ENCODE measurements at regions not wholly inside any gene's neighbourhood (a gene's known extent, or its start where the extent isn't known, plus 50 kb on each side); places are given as distances from the start of the nearest gene placed in this dataset.

GRCh38 chr4:23972187-23972586 is 82.3 kb upstream of the PPARGC1A start:
- intact Hi-C loops (cut with micrococcal nuclease), result no loop called here
- ATAC-seq (no peak), DNase-seq (no peak)
- Mint-ChIP-seq H3K4me3 (no peak overlapping the region), H3K27ac (no peak overlapping the region), H3K27me3 (no peaks in the 10 kb centered on the region), H3K36me3 (ENCODE audit: low read depth) (no peaks in the 10 kb centered on the region), H3K9me3 (peaks cover 1% of the 10 kb centered on the region), H3K4me1 (ENCODE audit: low read depth) (no peaks in the 10 kb centered on the region)
- TF ChIP-seq, protein P1, sequence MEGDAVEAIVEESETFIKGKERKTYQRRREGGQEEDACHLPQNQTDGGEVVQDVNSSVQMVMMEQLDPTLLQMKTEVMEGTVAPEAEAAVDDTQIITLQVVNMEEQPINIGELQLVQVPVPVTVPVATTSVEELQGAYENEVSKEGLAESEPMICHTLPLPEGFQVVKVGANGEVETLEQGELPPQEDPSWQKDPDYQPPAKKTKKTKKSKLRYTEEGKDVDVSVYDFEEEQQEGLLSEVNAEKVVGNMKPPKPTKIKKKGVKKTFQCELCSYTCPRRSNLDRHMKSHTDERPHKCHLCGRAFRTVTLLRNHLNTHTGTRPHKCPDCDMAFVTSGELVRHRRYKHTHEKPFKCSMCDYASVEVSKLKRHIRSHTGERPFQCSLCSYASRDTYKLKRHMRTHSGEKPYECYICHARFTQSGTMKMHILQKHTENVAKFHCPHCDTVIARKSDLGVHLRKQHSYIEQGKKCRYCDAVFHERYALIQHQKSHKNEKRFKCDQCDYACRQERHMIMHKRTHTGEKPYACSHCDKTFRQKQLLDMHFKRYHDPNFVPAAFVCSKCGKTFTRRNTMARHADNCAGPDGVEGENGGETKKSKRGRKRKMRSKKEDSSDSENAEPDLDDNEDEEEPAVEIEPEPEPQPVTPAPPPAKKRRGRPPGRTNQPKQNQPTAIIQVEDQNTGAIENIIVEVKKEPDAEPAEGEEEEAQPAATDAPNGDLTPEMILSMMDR (IDR thresholded peaks at IDR 0.05), result no peak
- ChIA-PET CTCF (no interaction called here), POLR2A (no interaction called here)

- H3K36me3 Mint-ChIP-seq (ENCODE audit: low read depth), result no peaks in the 10 kb centered on the region
- ATAC-seq, result no peak
- H3K4me3 Mint-ChIP-seq, result no peak overlapping the region
- CTCF ChIA-PET, result no interaction called here
- TF ChIP-seq, protein P1 (IDR thresholded peaks at IDR 0.05), result no peak
- H3K9me3 Mint-ChIP-seq, result peaks cover 1% of the 10 kb centered on the region
- DNase-seq, result no peak
- H3K27ac Mint-ChIP-seq, result no peak overlapping the region
- POLR2A ChIA-PET, result no interaction called here
- H3K27me3 Mint-ChIP-seq, result no peaks in the 10 kb centered on the region
- no peaks in the 10 kb centered on the region for H3K4me1 Mint-ChIP-seq (ENCODE audit: low read depth)
- intact Hi-C loops (cut with micrococcal nuclease), result no loop called here
Observed at GRCh38 chr4:23970201-23970850, 80.5 kb upstream of the PPARGC1A start.

- Mint-ChIP-seq H3K36me3 (ENCODE audit: low read depth) (no peaks in the 10 kb centered on the region), H3K9me3 (no peaks in the 10 kb centered on the region), H3K4me3 (no peak overlapping the region), H3K4me1 (ENCODE audit: low read depth) (no peaks in the 10 kb centered on the region), H3K27ac (no peak overlapping the region), H3K27me3 (no peaks in the 10 kb centered on the region)
- ChIA-PET CTCF (no interaction called here), POLR2A (no interaction called here)
- no peak for ATAC-seq
- TF ChIP-seq, protein P1 (IDR thresholded peaks at IDR 0.05), result no peak
- intact Hi-C loops (cut with micrococcal nuclease), result no loop called here
- DNase-seq, result no peak
Observed at GRCh38 chr4:23969635-23970145, 79.8 kb upstream of the PPARGC1A start.

DNA sequence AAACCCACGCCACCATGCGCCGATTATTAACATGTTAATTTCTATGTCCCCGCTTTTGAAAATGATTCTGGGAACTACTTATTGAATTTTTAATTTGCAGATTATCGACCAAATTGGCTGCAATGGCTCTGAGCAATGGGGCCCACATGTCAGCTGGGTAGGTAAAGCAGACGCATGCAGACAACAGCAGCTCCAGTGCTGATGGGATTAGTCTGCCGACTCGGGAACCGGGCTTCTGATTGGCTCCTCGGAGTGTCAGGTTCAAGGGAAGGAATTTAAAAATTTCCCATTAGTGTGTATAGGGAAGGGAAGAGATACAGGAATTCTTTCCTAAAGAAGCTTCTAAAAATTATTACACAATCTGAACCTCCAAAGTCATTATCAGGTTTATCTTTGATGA is 77.4 kb upstream of the PPARGC1A start:
- no peaks in the 10 kb centered on the region for H3K9me3 Mint-ChIP-seq
- H3K4me1 Mint-ChIP-seq (ENCODE audit: low read depth), result no peaks in the 10 kb centered on the region

DNA sequence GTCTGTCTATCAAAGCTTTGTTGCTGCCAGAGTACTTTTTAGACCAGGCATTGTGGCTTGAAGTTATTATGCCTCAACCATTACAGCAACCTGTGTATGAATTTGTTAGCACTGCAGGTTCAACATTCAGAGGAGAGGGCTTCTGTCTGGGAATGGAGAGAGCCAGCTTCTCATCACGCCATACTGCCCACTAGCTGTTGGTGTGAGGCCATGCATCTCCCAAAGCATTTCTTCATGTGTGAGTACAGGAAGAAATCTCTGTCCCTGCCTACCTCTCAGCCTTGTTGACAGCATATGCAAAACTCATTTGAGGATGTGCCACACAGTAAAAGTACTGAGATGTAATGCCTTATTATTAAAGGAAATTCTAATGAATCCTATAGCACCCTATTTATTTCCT is 76.9 kb upstream of the PPARGC1A start:
- H3K4me1 Mint-ChIP-seq (ENCODE audit: low read depth), result no peaks in the 10 kb centered on the region
- no peaks in the 10 kb centered on the region for H3K9me3 Mint-ChIP-seq
- TF ChIP-seq, protein P1 (IDR thresholded peaks at IDR 0.05), result no peak
- H3K27me3 Mint-ChIP-seq, result no peaks in the 10 kb centered on the region
- no peak overlapping the region for H3K4me3 Mint-ChIP-seq
- no peak overlapping the region for H3K27ac Mint-ChIP-seq
- POLR2A ChIA-PET, result no interaction called here
- intact Hi-C loops (cut with micrococcal nuclease), result no loop called here
- no peak for DNase-seq
- H3K36me3 Mint-ChIP-seq (ENCODE audit: low read depth), result no peaks in the 10 kb centered on the region
- ATAC-seq, result no peak
- CTCF ChIA-PET, result no interaction called here

More for the DNA sequence above, 77.4 kb upstream of the PPARGC1A start:
- ATAC-seq, result no peak
- intact Hi-C loops (cut with micrococcal nuclease), result no loop called here
- CTCF ChIA-PET, result no interaction called here
- no peak for DNase-seq
- no peaks in the 10 kb centered on the region for H3K27me3 Mint-ChIP-seq
- H3K36me3 Mint-ChIP-seq (ENCODE audit: low read depth), result no peaks in the 10 kb centered on the region
- POLR2A ChIA-PET, result no interaction called here
- TF ChIP-seq, protein P1 (IDR thresholded peaks at IDR 0.05), result no peak
- no peak overlapping the region for H3K27ac Mint-ChIP-seq
- no peak overlapping the region for H3K4me3 Mint-ChIP-seq
